ENCODE measurements at regions not wholly inside any gene's neighbourhood (a gene's known extent, or its start where the extent isn't known, plus 50 kb on each side); places are given as distances from the start of the nearest gene placed in this dataset.
"Not testable (repeated sequence)": the region's sequence is repeated elsewhere in the genome, so short reads cannot be mapped to it uniquely, and the experiment has no call there.

GRCh38 chr16:59614466-59615240 lies 880.5 kb upstream of the GOT2 start:
- H3K27ac ChIP-seq (ENCODE audit: low read depth in 2 of 2, low read length in 1 of 2), result no peak overlapping the region
- no peak overlapping the region for H3K9ac ChIP-seq
- no peaks in the 10 kb centered on the region for H3K9me3 ChIP-seq
- H3K36me3 ChIP-seq (replicated peaks in 1 of 2; ENCODE audit: control insufficient read depth in 1 of 2, insufficient read depth in 2 of 2, low read length in 1 of 2), result no peaks in the 10 kb centered on the region
- TF ChIP-seq TEAD4 (IDR thresholded peaks at IDR 0.05; ENCODE audit: borderline replicate concordance, insufficient read depth) (no peak), JUND (IDR thresholded peaks at IDR 0.05) (no peak), MAX (IDR thresholded peaks at IDR 0.05; ENCODE audit: low read depth) (no peak), YY1 (IDR thresholded peaks at IDR 0.05; ENCODE audit: low read depth) (no peak), RAD21 (IDR thresholded peaks at IDR 0.05; ENCODE audit: low read length) (no peak), PBX3 (IDR thresholded peaks at IDR 0.05) (no peak), NFIC (IDR thresholded peaks at IDR 0.05; ENCODE audit: borderline replicate concordance) (no peak), RFX5 (IDR thresholded peaks at IDR 0.05; ENCODE audit: low read length) (no peak), ELF1 (IDR thresholded peaks at IDR 0.05) (no peak), GABPA (IDR thresholded peaks at IDR 0.05; ENCODE audit: low read depth) (no peak), EP300 (IDR thresholded peaks at IDR 0.05; ENCODE audit: borderline replicate concordance in 1 of 2, low read depth in 1 of 2, low read length in 1 of 2) (no peak), NRF1 (IDR thresholded peaks at IDR 0.05; ENCODE audit: low read depth, low read length) (no peak), TCF12 (IDR thresholded peaks at IDR 0.05) (no peak), FOXJ3 (CRISPR knock-in tag; IDR thresholded peaks at IDR 0.05) (no peak), RCOR1 (IDR thresholded peaks at IDR 0.05; ENCODE audit: low read length) (no peak)
- TF ChIP-seq, protein P1, sequence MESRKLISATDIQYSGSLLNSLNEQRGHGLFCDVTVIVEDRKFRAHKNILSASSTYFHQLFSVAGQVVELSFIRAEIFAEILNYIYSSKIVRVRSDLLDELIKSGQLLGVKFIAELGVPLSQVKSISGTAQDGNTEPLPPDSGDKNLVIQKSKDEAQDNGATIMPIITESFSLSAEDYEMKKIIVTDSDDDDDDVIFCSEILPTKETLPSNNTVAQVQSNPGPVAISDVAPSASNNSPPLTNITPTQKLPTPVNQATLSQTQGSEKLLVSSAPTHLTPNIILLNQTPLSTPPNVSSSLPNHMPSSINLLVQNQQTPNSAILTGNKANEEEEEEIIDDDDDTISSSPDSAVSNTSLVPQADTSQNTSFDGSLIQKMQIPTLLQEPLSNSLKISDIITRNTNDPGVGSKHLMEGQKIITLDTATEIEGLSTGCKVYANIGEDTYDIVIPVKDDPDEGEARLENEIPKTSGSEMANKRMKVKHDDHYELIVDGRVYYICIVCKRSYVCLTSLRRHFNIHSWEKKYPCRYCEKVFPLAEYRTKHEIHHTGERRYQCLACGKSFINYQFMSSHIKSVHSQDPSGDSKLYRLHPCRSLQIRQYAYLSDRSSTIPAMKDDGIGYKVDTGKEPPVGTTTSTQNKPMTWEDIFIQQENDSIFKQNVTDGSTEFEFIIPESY (IDR thresholded peaks at IDR 0.05; ENCODE audit: borderline replicate concordance, low read depth), result no peak
- no peaks in the 10 kb centered on the region for H4K20me1 ChIP-seq (ENCODE audit: insufficient read depth)
- no peaks in the 10 kb centered on the region for H3K9me2 ChIP-seq
- no peak overlapping the region for H2AFZ ChIP-seq (ENCODE audit: low read depth)
- H3K27me3 ChIP-seq (ENCODE audit: insufficient read depth), result no peaks in the 10 kb centered on the region
- CTCF ChIA-PET, result no interaction called here
- H3F3A ChIP-seq (replicated peaks; ENCODE audit: insufficient read depth), result no peaks in the 10 kb centered on the region
- H3K4me3 ChIP-seq (ENCODE audit: low read depth in 2 of 2, low read length in 1 of 2), result no peak overlapping the region
- POLR2A ChIA-PET, result no interaction called here
- H3K79me2 ChIP-seq (ENCODE audit: insufficient read depth), result no peaks in the 10 kb centered on the region
- H3K4me2 ChIP-seq, result no peak overlapping the region
- H3K4me1 ChIP-seq (ENCODE audit: control insufficient read depth in 1 of 2, insufficient read depth in 2 of 2, low read depth in 1 of 2, low read length in 1 of 2), result no peaks in the 10 kb centered on the region
- DNase-seq, result no peak
- 76% methylated on average over 2 of the region's 2 CpGs for WGBS (ENCODE audit: low lambda C conversion rate)

GRCh38 chr16:59612910-59613620 lies 878.9 kb upstream of the GOT2 start:
- H3K4me3 ChIP-seq (ENCODE audit: low read depth in 2 of 2, low read length in 1 of 2); H4K20me1 ChIP-seq (ENCODE audit: insufficient read depth); H3K9me2 ChIP-seq; DNase-seq; POLR2A ChIA-PET; H3K4me1 ChIP-seq (ENCODE audit: control insufficient read depth in 1 of 2, insufficient read depth in 2 of 2, low read depth in 1 of 2, low read length in 1 of 2); H3K36me3 ChIP-seq (replicated peaks in 1 of 2; ENCODE audit: control insufficient read depth in 1 of 2, insufficient read depth in 2 of 2, low read length in 1 of 2); H3K27ac ChIP-seq (ENCODE audit: low read depth in 2 of 2, low read length in 1 of 2); H3K9me3 ChIP-seq; H3K79me2 ChIP-seq (ENCODE audit: insufficient read depth); CTCF ChIA-PET; H3K27me3 ChIP-seq (ENCODE audit: insufficient read depth); H3F3A ChIP-seq (replicated peaks; ENCODE audit: insufficient read depth); H3K4me2 ChIP-seq; H3K9ac ChIP-seq; H2AFZ ChIP-seq (ENCODE audit: low read depth): not testable (repeated sequence)
- 41% methylated on average over 8 of the region's 8 CpGs for WGBS (ENCODE audit: low lambda C conversion rate)

All from SK-N-SH (cell line).